HG02759 (cell line): ENCODE measurements at regions not wholly inside any gene's neighbourhood (a gene's known extent, or its start where the extent isn't known, plus 50 kb on each side); places are given as distances from the start of the nearest gene placed in this dataset.
"Not testable (repeated sequence)": the region's sequence is repeated elsewhere in the genome, so short reads cannot be mapped to it uniquely, and the experiment has no call there.

Experiments
- ATAC-seq: cut with Tn5 transposase; IDR thresholded peaks from one replicate; pipeline ENCODE4 v1.9.1; 2021; ENCODE audit warnings: mild to moderate bottlenecking, moderate library complexity; ENCODE audit not compliant: unreplicated experiment

DNA sequence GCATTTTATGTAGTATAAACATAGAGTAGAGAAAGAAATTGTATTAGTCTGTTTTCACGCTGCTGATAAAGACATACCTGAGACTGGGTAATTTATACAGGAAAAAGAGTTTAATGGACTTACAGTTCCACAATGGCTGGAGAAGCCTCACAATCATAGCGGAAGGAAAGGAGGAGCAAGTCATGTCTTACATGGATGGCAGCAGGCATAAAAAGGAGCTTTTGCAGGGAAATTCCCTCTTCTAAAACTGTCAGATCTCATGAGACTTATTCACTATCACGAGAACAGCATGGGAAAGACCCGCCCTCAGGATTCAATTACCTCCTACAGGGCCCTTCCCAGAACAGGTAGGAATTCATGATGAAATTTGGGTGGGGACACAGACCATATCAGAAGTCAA is 98.1 kb downstream of the ARRDC3 start:
- not testable (repeated sequence) for ATAC-seq

DNA sequence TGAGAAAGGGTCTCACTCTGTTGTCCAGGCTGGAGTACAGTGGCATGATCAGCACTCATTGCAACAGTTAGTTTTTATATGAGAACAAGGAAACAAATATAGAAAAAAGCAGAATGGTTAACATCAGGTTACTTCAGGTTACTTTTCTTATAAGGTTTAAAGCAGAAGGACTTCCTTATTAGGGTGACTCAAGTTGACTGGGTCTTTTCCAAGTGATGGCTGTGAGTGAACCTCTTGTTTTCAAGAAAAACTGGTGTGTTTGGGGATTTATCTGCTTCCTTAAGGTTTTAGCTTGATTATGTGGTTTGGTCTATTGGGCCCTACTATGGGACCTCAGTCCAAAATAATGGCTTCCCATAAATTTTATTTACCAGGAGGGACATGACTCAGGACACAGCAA is 99.2 kb downstream of the ARRDC3 start:
- ATAC-seq = no peak

DNA sequence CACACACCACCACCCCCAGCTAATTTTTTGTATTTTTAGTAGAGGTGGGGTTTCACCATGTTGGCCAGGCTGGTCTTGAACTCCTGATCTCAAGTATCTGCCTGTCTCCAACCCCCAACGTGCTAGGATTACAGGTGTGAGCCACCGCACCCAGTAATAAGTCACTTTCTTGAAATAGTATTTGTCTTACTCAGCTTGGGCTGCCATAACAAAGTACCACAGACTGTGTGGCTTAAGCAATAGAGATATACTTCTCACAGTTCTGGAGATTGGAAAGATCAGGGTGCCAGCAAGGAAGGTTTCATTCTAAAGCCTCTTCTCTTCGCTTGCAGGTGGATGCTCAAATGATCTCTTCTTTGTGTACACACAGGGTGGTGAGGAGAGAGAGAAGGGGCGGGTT is 99.8 kb downstream of the ARRDC3 start:
- no peak for ATAC-seq

DNA sequence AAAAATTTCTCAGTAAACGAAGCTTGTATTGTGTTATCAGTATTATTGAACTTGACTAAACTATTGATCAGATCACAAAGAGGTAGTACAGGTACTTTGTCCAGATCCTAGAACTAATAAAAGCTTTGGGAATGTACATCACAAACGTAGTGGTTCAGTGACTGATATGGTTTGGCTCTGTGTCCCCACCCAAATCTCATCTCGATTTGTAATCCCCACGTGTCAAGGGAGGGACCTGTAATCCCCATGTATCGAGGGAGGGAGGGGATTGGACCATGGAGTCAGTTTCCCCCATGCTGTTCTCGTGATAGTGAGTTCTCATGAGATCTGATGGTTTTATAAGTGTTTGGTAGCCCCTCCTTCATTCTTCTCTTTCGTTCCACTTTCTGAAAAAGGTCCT is 100.9 kb downstream of the ARRDC3 start:
- ATAC-seq = no peak

DNA sequence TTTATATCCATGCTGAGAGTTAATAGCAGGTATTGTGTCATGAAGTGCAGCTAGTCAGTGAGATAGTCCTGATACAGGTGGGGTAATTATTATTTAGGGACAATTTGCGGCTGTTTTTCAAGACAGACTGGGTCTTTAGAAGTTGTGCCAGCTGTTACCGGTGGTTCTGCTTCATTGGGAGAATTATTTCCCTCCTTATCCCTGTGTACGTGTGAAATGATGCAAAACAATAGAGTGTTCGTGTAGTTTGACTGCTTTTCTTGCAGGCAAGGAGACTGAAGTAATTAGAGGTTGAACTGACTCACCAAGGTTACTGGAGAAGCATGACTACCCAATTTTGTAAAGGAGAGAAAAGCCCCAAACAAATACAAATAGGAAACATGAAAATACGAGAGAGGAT is 101.7 kb downstream of the ARRDC3 start:
- no peak for ATAC-seq

DNA sequence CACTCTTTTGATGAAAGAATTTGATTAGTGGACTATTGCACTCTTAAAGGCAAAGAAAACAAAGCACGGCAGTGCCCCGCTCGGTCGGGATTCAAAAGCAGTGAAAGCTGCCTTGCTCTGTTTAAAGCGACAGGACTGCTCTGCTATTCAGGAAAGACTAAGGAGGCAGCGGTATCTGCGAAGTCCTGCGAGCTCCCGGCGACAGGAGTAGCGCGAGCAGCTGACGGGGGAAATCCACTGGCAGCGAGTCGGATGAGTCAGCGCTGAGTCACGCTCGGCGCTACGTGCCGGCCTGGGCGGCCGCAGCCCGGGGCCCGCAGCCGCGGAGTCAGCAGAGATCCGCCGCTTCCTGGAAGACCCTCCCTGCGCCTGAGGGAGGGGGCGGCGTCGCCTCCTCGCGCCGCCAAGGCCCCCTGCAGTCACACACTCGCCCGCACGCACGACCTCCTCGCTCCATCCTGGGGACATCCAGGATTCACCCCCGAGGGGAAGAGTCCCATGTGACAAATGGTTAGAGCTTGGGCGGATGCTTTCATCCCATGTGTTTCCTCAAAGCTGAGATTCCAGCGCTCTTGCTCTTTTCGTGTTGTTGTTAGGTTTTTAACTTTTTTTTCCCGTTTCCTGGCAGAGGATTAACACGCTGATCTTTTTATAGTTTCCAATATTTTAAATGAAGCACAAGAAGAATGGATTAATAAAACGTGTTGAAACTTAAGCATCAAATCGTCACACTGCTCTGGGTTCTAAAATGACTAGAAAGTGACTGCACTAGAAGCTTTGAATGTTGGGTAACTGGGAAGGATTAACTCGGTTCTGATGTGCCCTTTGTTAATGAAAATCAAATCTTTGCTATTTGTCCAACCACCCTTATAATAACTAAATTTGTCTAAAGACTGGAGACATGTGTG is 102.5 kb downstream of the ARRDC3 start:
- ATAC-seq = peak; percentile 97

DNA sequence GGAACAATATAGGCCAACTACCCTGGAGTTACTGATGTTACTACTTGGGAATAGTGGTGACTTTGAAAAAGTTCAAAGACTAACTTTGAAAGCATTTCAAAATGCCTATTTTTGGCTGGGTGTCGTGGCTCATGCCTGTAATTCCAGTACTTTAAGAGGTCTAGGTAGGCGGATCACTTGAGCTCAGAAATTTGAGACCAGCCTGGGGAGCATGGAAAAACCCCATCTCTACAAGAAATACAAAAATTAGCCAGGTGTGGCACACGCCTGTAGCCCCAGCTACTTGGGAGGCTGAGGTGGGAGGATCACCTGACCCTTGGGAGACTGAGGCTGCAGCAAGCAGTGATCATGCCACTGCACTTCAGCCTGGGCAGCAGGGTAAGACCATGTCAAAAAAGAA is 105.3 kb downstream of the ARRDC3 start:
- no peak for ATAC-seq

DNA sequence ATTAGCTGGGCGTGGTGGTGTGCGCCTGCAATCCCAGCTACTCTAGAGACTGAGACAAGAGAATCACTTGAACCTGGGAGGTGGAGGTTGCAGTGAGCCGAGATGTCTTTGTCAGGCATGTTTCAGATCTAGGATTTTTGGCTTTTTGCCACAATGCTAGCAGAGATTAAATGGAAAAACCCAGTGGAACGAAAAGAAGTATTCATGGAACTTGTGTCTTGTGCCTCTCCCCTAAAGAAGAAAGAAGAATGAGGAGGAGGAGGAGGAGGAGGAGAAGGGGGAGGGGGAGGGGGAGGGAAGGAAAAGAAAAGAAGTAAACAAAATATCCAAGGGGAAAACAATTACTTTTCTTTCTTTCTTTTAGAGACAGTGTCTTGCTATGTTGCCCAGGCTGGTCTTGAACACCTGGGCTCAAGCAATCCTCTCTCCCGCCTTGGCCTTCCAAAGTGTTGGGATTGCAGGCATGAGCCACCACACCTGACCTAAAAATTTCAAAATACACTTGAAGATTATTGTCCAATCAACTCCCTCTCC is 106.0 kb downstream of the ARRDC3 start:
- no peak for ATAC-seq

DNA sequence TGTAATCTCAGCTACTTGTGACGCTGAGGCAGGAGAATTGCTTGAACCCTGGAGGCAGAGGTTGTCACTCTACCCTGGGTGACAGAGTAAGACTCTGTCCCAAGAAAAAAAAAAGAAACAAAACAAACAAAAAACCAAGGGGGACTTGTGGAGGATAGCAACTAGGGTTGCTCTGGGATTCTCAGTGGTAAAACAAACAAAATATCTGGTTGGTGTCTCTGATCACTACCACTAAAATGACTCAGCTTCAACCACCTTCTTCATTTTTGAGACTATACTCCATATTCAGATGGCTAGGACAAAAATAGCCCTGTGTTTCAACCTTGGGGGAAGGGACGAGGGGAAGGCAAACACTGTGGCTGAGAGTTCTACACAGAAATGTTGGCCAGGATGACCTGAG is 110.3 kb downstream of the ARRDC3 start:
- ATAC-seq = peak; percentile 91

DNA sequence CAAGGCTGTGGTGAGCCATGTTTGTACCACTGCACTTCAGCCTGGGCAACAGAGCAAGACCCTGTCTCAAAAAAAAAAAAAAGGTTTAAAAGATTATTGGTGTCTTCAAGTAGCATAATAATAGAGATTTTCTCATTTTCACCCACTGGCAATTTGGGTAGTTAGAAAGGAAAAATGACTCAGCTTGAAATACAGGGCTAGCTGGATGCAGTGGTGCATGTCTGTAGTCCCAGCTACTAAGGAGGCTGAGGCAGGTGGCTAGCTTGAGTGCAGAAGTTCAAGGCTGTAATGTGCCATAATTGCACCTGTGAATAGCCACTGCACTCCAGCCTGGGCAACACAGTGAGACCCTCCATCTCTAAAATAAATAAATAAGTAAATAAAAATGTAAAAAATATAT is 111.1 kb downstream of the ARRDC3 start:
- ATAC-seq = peak; percentile 62

DNA sequence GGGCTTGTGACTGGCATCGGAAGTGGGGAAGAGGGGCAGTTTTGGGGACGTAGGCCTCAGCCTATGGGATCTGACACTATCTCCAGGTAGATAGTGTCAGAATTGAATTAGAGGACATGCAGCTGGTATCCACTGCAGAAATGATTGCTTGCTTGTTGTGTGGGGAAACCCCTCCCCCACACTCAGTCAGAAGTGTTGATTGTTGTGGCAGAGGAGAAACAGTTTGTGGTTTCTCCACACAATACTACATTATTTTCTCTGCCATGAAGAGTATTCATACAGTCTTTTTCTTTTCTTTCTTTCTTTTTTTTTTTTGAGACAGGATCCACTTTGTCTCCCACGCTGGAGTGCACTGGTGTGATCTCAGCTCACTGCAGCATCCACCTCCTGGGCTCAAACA is 113.9 kb downstream of the ARRDC3 start:
- no peak for ATAC-seq

DNA sequence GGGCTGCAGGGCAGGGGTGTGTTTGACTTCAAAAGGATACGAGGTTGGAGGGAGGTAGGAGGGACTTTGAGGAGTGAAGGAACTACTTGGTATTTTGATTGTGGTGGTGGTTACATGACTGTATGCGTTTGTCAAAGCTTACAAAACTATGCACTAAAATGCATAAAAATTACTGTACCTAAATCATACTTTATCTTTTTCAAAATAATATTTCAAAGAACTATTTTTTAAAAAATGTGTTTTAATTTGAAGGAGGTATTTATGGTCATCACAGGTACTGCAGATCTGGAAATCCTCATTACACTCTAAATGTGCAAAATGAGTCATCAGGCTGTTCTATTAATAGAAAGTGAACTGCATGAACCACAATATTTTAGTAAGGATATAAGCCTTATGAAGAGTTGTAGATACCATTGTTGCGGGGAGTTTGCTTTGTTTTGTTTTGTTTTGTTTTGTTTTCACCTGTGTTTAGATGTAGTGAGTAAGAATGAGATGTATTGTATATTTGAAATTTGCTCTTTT is 116.9 kb downstream of the ARRDC3 start:
- peak; percentile 66 for ATAC-seq

DNA sequence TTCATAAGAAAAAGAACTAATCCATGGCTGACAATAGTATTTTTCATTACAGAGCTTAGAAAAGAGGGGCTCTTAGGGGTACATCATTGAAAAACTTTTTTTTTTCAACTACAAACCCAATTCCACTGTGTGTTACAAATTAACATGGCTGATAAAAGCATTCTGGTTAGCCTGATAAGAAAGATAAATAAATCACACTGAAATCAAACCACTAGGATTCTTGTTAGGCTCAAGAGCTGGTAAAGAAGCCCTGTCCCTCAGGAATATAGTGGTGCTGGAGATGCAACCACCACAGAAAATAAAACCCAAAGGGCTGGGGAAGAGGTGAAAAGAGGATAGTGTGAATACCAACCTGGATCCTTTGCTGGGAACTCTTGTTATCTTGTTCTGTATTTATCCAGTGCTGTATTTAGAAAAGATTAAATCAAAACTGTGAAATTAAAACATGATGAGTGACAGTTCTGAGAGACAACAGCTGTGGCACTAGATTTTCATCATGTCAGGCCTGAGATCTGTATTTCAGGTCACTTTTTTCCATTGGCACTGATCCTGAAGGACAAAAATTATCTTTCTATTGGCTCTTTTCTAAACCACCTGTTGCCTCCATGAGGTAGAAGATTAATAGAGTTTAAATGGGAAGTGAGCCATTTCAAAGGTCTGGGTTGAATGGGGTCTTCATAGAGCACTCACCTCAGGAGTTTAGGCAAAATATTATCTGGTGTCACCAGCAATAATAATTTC is 118.6 kb downstream of the ARRDC3 start:
- no peak for ATAC-seq

DNA sequence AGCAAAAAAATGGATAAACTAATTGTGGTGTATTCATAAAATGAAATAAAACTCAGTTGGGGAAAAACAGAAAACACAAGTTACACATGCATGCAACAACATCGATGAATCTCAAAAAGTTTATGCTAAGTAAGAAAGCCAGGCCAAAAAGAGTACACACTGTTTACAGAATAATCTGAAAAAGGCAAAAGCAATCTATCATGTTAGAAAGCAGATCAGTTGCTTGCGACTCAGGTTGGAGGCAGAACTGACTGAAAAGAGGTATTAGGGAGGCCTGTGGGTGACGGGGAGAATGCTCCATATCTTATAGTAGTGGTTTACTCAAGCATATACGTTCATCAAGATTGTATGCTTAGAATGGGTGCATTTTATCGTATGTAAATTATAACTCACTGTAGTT is 119.2 kb downstream of the ARRDC3 start:
- ATAC-seq = no peak

DNA sequence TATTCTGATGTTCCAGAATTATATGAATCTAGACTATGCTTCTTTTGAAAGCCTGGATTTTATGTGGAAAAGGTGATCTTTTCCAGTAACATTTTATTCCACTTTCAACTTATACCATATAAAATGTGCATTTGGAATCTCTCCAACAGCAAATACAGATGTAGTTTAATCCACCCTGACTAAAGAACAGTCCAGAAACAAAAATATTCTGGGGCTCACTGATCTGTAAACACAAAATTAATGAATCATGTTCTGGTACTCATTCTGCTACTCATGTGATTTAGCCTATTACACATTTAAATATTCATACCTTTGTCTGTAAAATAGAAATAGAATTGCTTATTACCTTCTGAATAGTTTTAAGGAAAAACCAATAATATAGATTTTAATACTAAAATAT is 125.8 kb downstream of the ARRDC3 start:
- no peak for ATAC-seq

DNA sequence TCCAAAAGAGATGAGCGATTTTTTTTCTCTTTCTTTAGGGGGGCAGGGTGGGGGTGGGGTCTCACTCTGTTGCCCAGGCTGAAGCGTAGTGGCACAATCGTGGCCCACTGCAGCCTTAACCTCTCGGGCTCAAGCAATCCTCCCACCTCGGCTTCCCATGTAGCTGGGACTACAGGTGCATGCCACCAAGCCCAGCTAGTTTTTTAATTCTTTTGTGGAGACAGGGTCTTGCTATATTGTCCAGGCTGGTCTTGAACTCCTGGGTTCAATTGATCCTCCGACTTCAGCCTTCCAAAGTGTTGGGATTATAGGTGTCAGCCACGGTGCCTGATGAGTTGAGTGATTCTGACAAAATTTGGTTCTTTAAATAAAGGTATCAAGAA is 127.0 kb downstream of the ARRDC3 start:
- ATAC-seq = no peak

DNA sequence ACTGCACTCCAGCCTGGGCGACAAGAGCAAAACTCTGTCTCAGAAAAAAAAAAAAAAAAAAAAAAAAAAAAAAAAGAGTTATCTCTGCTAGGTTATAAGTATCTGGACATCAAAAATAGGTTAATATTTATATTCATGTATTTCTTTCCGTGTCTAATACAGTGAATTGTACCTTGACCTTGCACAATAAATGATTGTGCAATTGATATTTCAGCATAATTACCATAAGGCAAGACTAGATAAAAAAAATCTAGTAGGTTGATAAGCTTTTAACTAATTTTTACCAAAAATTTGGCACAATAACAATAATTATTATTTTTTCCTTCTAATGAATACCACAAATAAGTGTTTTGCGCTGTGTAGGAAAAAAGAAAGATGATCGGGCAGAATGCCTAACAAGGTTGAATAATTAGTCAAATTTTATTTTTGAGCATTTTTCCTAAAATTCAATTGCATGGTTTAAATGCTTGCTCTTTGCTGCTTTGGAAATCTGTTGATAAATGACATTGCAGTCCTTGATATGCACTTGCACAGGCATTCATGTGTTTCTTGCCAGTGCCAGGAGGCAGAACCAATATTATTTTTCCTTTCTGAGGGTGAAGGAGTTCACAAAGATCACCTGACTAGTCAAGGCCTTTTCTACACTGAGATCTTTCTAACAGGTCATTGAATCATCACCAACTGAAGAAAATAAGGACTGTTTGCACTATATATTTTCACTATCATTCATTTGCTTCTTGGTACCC is 127.5 kb downstream of the ARRDC3 start:
- ATAC-seq = no peak

DNA sequence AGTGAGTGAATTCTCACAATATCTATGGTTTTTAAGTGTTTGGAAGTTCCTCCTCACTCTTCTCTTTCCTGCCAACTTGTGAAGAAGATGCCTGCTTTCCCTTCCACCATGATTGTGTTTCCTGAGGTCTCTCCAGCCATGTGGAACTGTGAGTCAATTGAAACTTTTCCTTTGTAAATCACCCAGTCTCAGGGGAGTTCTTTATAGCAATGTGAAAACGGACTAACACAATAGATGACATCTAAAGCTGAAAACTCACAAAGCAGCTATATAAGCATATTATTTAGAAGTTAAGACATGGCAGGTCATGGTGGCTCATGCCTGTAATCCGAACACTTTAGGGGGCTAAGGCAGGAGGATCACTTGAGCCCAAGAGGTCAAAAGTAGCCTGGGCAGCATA is 130.2 kb downstream of the ARRDC3 start:
- ATAC-seq = no peak

DNA sequence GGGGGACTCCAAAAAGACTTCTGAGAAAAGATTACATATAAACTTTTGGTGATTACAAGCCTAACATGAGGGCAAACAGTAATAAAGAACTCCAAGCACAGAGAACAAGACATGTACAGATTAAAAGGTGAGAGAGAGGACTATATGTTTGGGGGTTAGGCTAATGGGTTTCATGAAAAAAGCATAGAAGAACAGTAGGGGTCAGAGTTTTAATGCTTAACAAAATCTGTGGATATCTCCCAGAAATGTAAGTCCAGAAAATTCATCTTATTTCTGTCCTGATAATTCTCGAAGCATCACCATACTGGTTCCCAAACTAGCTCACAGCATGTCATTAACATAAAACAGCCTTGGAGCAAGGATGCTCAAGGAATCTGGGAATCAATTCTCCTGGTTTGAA is 137.2 kb downstream of the ARRDC3 start:
- no peak for ATAC-seq

DNA sequence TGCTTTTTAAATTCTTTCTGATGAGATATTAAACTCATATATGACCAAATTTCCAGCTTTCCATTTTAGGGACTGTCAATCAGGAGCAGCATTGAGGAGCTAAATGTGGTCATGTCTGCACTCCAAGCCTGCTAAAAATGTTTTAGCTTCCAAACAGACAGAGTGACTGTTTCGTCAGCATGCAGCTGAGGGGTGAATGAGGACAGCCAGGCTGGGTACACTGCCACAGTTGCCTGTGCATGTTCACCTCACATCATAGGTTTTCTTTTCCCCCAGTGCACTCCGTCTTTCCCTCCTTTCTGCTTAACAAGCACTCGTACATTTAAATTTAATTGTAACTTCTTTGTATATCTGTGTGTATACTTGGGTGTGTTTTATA is 138.1 kb downstream of the ARRDC3 start:
- no peak for ATAC-seq

DNA sequence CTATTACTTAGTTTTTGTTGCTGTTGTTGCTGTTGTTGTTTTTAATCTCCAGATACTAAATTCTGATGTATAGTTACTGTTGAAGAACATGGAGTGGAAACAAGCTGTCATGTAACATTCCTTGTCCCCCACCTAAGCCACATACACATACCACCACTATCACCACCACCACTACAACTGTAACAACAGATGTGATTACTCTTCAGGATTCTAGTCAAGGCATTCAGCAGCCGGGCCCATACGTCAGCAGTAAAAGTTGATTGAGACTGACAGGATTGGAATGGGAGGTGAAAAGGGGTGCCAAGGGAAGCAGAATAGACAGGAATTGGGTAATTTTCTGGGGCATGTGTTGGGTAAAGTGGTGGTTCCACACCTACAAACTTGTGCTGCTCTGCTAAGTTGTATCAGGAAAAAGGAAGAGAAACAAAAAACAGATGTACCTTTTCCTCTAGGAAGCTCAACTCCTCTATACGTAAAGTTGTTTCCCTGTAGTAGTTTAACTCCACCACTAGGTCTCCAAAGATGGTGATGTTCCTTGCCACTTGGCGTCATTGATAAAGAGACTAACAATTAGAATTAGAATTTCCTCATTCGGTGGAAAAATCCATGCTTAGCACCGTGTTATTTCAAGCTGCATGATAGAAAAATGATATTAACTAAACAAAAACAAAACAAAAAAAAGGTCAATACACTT is 138.6 kb downstream of the ARRDC3 start:
- ATAC-seq = no peak
